SKM-1 treated with dmso at 0.1 percent for 144 hours (cell line): ENCODE measurements at regions not wholly inside any gene's neighbourhood (a gene's known extent, or its start where the extent isn't known, plus 50 kb on each side); places are given as distances from the start of the nearest gene placed in this dataset.

ENCODE experiments used
- DNase-seq: peaks from one replicate; lab custom pipeline; 2025; ENCODE audit not compliant: unreplicated experiment; lab: John Stamatoyannopoulos, UW

- no peak for DNase-seq
Observed at GRCh38 chr2:164439885-164440284, 181.4 kb downstream of the GRB14 start.

- DNase-seq, result no peak
Observed at GRCh38 chr2:164439235-164439634, 182.0 kb downstream of the GRB14 start.

- DNase-seq, result no peak
Observed at GRCh38 chr2:164438490-164439205, 182.6 kb downstream of the GRB14 start.

DNA sequence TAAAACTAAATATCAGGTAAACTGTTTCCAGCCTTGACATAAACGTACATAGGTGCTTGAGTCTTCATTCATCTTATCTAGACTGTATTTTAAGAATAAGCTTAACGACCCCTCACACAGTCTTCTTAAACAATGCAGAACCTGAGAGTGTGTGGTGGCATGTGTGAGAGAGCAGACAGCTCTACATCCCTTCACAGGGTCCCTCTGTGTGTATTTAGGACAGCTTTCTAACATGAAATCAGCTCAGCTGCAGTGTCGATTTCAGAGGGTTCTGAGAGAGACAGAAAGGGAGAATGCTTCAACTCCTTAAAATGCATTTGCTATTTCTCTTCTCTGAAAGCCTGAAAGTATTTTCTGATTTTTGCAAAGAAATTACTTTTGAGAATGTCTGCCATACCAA lies 185.2 kb downstream of the GRB14 start:
- DNase-seq, result no peak

DNA sequence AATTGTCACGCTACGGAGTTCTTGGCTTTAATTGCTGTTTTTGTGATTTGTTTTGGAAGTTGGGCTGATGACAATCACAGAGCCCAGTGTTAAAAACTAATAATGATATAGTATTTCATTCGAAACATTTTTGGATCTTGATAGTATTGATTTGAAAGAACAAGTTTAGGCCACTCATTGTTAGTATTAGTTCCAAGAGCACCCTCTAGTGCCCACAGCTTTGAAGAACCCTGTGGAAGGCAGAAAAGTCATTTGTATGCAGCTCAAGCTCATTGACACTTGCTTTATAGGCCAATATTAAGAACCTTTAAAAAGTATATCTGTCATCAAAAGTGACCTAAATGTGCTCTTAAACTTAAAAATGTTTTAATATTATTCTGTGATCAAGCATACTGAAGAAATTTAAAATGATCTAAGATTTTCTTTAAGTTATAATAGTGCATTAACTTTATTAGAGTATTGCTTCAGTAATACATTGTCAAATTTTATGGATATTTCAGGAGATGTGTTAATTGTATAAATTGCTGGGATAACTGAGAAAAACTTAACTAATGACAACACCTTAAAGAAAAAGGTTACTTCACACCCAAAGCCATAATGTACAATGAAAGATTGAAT lies 191.0 kb downstream of the GRB14 start:
- peak; percentile 19 for DNase-seq

- no peak for DNase-seq
Observed at GRCh38 chr2:164429354-164429753, 191.9 kb downstream of the GRB14 start.

DNA sequence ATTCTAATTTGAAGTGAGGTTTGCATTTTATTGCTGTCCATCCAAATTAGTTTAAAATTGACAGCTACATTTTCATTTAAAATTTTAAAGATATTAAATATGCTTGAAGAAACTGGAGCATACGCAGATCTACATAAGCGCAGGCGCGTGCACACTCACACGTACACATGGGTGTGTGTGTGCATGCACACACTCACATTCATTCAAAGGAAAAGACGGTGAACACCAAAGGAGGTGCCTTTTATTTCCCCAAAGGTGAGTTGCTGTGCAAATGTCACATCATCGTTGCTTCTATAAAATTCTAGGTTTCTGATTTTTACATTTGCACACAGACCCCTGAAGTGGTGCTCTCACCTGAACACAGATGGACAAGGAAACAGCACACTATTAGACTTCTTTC lies 194.2 kb downstream of the GRB14 start:
- DNase-seq, result no peak

DNA sequence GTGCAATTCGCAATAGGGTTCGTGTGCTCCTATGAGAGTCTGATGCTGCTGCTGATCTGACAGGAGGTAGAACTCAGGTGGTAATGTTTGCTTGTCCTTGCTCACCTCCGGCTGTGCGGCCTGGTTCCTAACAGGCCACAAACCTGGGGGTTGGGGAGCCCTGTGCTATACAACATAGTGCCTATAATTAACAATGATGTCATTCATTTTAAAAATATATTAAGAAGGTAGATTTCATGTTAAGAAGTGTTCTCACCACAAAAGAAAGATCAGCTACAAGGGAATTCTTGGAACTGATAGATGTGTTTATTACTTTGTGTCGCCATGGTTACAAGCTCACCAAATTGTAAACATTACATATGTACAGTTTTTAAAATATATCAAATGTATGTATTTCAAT lies 200.5 kb downstream of the GRB14 start:
- DNase-seq, result no peak

DNA sequence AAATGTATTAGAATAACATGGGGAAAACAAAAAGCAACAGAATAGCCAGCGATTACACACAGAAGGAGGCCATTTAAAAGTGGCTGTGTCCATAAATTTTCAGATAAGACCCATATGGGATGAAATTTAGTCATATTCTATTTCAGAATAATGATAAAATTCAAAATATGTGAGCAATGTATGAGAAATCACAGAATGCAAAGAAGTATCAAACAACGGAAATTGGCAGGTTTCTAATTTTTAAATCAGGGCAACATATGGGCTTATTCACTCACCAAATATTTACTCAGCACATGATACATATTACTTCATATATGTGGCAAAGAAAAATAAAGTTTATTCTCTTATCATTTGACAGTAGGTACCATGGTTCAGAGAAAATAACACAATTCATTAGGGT lies 208.5 kb downstream of the GRB14 start:
- DNase-seq, result no peak

GRCh38 chr2:164389411-164389810 lies 231.9 kb downstream of the GRB14 start:
- no peak for DNase-seq

- peak; percentile 46 for DNase-seq
Observed at GRCh38 chr2:164388511-164388910, 232.8 kb downstream of the GRB14 start.

DNA sequence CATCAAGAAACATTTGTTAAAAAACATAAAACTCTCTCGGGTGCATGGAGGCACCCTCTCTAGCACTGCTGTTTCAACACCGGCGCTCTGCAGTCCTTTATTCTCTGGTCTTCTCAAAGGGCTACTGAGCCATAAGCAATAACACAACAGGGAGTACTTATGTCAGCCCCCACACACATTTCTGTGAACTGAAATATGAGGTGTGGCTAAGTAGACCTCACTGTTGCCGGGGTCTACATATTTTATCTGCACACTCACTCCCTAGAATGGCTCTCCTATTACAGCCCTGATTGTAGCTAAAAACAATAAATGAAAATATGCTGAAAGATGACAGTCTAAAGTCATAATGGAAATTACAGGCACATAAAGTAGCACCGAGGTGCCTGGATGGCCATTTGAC lies 235.1 kb downstream of the GRB14 start:
- no peak for DNase-seq

DNA sequence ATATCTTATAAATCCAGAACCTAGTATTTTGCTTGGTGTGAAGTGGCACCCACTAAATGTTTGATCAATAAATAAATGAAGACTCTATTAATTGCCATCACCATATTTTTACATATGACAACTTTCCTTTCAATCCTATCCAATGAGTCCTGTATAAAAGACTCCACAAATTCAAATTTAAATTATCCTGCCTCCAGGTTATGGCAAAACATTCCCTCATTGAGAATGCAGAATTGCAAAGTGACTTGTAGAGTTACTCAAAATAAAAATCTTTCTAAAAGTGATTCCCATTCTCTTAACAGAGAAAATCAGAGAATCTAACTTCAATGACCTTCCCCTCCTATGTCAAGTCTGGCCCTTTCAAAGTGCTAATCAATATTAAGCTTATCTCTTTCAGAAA lies 236.8 kb downstream of the GRB14 start:
- no peak for DNase-seq

DNA sequence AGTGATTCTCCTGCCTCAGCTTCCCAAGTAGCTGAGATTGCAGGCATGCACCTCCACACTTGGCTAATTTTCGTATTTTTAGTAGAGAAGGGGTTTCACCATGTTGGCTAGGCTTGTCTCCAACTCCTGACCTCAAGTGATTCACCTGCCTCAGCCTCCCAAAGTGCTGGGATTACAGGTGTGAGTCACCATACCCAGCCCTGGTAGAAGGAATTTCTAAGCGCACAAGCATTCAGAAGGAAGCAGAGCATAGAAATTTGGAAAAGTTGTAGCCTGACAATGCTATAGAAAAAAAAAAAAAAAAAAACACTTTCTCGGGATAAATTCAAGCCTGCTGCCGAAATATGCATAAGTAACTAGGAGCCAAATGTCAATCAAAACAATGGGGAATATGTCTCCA lies 249.4 kb downstream of the GRB14 start:
- no peak for DNase-seq

DNA sequence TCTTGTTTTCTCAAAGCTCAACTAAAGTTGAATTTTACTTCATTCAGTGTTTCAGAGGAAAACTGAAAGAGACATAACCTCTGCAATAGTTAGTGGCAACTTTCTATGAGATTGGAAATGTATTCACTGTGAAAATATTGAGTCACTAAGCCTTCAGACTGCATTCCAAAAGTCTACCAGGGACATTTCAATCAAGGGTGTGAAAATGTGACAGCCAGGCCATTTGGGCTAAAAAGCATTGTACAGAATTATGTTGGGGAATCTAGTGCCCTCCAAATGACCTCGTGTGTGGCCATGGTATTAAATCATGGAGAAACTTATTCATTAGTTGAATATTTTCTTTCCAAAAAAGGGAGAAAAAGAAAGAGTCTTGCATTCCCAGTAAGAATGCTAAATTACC lies 251.9 kb downstream of the GRB14 start:
- DNase-seq, result no peak

DNA sequence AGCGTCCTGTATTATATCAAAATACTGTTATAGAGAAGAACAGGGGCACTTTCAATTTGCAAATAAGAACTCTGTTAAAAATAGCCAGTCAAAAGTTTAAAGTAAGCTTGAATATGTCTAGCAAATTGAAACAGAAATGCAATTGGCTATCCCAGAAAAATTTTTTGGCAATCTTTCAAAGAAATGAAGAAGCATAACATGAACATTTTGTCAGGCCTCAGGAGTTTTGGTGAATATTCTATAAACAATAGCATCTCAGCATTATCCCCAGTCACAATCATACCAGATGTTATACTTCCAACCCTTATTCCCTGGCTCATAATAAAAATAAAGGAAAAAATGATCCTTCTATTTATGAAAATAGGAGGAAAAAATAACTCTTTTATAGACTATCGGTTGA lies 252.4 kb downstream of the GRB14 start:
- DNase-seq, result no peak

- no peak for DNase-seq
Observed at GRCh38 chr2:164363646-164364045, 257.6 kb downstream of the GRB14 start.

GRCh38 chr2:164351536-164351935 lies 269.7 kb downstream of the GRB14 start:
- DNase-seq, result no peak

GRCh38 chr2:164335947-164336346 lies 285.3 kb downstream of the GRB14 start:
- DNase-seq, result no peak

DNA sequence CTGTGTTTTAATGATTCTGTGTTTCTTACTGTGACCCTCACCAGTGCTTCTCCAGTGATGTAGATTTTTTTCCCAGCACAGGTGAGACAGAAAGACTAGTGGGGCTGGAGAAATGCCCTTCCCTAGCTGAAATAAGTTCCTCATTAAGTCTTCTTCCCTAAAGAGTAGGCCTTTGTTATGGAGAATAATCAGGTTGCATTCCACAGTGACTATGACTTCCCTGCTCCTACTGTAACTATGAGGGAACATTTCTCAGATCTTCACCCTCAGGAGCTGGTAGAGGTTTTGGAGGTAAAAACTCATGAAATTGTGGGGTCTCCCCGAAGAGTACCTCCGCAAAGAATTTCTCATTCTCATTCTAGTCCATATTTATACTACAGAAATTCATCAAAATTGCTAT lies 286.2 kb downstream of the GRB14 start:
- no peak for DNase-seq

DNA sequence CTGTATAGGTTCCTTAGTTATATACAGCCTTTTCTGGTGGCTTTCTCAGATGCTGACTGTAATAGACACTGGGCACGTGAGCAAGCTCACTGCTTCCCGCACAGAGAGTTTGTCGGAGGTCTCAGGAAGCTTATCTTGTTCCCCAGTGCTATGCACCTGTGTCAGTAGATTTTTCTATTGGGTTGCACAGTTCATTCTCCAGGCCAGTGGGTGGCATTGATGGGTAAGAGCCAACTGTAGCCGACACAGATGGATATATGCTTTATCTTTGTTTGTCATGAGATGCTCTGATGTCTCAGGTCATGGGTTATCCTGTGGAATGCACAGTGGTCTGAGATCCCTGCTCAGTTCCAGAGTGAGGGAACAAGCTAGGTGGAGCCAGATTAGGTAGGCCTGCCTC lies 293.0 kb downstream of the GRB14 start:
- no peak for DNase-seq

DNA sequence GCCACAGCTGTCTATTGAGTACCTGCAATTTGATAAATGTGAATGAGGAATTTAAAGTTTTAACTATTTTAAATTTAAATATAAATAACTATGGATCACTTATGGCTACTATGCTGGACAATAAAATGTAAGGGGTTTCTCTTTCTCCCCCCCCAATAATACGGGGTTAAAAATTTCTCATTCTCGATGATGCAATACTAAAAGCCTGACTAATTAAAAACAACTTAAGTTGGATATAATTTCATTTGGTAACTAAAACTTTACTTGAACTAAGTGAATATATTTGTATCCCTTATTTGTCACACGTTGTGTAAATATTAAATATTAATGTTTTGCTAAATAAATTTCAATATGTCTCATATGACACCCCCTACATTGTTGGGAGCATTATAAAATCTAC lies 297.3 kb downstream of the GRB14 start:
- no peak for DNase-seq

GRCh38 chr2:164314148-164314547 lies 307.1 kb downstream of the GRB14 start:
- DNase-seq, result no peak
